ENCODE measurements at regions not wholly inside any gene's neighbourhood (a gene's known extent, or its start where the extent isn't known, plus 50 kb on each side); places are given as distances from the start of the nearest gene placed in this dataset.

DNA sequence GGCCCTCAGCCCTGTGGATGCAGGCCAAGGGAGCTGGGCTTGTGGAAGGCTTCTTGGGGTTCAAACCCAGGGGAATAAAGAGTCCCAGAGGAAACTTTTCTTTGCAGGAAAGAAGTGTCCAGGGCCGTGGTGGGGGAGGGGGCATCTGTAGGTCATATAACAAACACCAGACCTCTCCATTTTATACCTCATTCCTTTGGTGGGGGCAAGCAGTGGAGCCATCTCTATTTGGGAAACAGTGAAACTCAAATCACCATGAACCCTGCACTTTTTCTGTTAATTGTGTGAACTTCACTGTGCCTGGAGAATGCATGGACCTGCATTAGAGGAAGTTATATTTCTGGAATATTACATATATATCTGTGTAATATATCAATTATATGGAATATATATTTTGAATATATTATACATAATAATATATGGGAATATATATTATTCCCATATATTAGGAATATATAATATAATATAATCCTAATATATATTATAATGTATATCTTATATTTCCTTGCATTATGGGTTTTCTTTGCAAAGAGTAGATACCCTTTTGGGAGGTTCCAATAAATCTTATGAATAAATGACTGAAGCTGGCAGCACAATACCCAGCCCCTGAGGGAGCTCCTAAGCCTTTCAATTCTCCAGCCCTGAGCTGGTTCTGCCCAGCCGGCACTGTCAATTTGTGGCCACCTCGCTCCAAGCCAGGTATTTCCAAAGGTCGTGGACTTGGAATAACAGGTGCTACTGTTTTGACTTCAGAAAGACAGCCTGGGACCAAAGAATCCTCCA lies 97.7 kb upstream of the PKDCC start:
- TF ChIP-seq, protein P1, sequence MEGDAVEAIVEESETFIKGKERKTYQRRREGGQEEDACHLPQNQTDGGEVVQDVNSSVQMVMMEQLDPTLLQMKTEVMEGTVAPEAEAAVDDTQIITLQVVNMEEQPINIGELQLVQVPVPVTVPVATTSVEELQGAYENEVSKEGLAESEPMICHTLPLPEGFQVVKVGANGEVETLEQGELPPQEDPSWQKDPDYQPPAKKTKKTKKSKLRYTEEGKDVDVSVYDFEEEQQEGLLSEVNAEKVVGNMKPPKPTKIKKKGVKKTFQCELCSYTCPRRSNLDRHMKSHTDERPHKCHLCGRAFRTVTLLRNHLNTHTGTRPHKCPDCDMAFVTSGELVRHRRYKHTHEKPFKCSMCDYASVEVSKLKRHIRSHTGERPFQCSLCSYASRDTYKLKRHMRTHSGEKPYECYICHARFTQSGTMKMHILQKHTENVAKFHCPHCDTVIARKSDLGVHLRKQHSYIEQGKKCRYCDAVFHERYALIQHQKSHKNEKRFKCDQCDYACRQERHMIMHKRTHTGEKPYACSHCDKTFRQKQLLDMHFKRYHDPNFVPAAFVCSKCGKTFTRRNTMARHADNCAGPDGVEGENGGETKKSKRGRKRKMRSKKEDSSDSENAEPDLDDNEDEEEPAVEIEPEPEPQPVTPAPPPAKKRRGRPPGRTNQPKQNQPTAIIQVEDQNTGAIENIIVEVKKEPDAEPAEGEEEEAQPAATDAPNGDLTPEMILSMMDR (IDR thresholded peaks at IDR 0.05), result no peak
- TF ChIP-seq POLR2A (IDR thresholded peaks at IDR 0.05), result no peak

Measured in uterus (tissue), 2 donors.